HG03521 (cell line): ENCODE measurements at regions not wholly inside any gene's neighbourhood (a gene's known extent, or its start where the extent isn't known, plus 50 kb on each side); places are given as distances from the start of the nearest gene placed in this dataset.

Source experiments
- ATAC-seq: cut with Tn5 transposase; IDR thresholded peaks from one replicate; pipeline ENCODE4 v1.9.1; 2021; ENCODE audit warnings: mild to moderate bottlenecking, moderate library complexity; ENCODE audit not compliant: unreplicated experiment

DNA sequence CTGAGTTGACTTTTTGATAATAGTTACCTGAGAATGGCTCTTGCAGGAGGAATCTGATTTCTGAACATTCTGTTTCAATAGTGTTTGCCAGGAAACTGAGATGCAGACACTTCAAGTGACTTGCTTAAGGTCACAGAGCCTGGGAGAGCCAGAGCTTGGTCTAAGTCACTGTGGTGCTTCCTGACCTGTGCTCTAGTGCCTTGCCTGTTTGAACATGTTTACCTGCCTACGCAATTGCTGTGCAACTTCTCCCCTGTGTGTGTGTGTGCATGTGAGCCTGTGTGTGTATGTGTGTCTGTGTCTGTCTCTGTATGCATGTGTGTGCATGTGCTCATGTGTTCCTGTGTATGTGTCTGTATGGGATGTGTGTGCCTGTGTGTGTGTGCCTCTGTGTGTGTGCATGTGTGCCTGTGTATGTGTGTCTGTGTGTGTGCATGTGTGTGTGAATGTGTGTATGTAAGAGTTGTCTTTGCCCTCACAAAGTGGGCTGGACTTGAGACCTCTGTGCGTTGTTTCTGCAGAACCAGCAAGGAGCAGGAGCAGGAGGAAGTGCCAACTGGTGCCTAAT is 185.8 kb downstream of the GADD45G start:
- no peak for ATAC-seq

DNA sequence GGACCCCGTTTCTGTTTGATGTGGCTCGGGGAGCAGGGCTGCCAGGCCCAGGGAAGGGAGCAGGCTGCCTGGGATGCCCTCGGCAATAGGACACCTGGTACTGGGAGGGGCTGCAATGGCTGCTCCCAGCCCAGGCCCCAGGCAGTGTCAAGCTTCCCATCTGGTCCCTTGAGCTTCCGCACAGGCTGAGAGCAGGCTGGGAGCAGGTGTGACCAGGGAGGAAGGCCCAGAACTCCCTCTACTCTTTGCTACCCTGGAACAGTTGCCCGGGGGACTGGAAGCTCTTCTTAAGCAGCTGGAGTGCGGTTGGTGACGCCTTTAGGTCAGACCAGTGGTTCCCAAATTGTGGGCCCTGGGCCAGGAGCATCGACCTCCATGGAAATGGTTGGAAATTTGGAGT is 186.9 kb downstream of the GADD45G start:
- no peak for ATAC-seq

DNA sequence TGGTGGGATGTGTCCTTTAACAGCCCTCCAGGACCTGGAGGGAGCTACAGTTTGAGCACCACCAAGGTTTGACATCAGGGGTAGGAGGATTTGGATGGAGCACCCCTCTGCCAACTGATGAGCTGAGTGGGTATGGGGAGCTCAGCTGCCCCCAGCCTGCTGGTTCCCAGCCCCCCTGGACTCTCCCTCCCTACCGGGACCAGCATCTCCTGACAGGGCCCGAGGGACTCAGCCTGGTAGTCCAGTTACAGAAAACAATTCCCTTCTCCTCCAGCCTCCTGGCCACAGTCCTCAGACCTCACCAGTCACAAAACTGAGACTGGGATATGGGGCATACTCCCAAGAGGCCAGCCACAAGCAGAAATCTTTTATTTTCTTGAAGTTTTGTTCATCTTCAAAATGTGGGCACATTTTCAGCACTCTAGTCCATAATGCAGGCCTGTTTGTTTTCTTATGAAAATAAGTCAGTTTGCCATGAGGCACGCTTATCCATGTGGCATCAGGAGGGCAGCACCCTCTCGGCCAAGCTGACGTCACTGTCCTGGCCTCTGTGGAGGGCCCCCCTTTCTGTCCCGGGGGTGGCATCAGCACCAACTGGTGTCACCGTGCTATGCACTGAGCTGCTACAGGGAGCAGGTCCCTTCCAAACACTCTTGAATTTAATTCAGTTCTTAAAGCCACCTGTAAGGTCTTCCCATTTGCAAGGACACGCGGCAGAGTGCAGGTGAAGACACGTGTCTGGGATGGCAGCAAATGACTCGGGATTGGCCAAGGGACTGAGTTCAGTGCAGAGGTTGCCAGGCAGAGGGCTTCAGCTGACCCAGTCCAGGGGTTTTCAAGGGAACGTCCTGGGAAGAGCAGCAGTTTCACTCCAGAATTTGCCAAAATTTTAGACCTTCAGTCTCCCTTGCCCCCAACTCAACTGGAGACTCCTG is 187.6 kb downstream of the GADD45G start:
- no peak for ATAC-seq

DNA sequence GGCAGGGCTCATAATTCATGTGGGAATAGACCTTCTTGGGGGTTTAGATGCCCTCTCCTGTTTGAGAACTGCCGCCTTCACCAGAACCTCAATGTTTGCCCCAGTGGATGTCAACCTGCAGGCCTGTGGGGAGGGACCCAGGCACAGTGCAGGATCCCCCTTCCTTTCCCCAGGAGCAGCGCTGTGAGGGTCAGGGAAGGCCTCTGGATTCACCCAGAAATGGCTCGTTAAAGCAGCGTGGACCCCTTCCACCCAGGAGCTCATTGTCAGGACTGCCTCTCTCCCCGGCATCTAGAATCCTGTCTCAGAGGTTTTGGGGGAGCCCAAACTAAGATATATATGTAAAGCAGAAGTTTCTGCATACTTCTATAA is 188.3 kb downstream of the GADD45G start:
- ATAC-seq = no peak

DNA sequence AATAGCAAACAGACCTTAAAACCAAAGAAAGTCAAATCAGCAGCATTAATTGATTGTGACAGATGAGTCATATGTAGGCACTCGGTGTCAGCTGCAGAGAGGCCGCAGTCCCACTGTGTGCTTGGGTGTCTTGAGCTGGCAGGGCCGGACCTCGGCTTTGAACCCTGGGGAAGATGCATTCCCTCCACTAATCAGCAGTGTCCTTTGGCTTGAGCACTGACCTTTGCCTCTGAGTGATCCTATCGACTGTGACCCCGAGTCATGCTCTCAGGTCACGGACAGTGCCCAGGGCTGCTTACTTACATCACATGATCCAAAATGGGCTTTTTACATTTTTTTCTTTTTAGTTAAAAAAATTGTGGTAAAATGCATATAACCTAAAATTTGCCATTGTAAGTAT is 188.7 kb downstream of the GADD45G start:
- no peak for ATAC-seq

DNA sequence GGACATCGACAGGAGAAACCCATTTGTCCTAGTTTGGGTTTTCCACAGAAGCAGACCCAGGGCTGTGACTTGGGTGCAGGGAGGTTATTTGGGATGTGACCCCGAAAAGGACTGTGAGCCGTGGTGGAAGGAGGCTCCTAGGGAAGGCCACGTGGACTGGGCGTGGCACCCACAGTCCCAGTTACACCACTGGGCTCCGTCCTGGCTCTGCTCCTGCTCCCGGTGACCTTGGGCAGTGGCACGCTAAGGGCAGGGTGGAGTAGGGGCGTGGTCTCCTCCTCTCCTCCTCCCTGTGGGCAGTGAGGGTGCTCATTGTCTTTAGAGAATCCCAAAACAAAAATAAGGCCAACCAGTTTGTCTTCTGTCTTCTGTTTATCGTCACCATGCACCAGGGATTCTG is 190.1 kb downstream of the GADD45G start:
- ATAC-seq = no peak

DNA sequence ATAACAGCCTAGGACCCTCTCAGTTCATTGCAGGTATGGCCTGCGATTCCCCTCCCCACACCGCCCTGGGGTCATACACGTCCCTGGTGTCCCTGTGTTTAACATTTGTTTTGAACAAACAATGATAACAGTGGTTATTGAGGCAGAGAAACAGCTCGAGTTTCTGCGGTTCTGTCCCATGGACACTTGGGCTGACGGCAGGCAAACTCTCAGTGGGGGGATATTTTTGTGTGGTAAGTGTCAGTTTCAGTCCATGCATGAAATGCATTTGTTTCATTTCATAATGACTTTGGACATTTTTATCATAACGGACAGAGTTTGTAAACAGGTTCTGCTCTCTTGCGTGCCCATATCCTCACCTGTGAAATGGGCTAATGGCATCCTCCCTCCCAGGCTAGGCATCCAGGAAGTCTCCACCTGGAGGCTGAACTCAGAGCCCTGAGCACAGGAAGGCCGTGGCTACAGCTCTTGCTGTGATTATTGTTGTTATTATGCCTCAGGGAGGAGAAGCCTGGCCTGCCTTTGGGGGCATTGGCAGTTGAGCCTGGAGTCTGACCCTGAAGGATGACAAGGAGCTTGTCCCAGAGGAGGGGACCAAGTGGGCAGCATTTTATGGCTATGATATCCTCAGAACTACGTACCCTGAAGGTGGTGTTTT is 190.9 kb downstream of the GADD45G start:
- no peak for ATAC-seq

DNA sequence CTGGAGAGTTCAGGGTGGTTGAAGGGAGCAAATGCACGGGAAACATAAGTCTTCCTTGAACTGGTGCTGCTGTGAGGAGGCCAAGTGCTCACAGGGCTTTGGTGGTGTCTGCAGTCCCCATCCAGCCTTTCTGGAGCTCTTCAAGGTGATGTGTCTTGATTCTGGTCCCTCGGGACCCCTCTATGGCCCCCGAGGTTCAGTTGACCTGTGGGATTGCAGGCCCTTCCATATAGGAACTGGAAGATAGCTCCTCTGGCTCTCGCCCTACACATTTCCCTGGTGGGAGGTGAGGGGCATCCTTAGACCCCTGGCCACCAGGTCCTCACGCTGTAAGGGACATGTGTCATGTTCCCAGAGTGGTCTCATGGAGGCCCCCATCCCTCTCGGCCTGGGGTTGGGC is 191.8 kb downstream of the GADD45G start:
- no peak for ATAC-seq

DNA sequence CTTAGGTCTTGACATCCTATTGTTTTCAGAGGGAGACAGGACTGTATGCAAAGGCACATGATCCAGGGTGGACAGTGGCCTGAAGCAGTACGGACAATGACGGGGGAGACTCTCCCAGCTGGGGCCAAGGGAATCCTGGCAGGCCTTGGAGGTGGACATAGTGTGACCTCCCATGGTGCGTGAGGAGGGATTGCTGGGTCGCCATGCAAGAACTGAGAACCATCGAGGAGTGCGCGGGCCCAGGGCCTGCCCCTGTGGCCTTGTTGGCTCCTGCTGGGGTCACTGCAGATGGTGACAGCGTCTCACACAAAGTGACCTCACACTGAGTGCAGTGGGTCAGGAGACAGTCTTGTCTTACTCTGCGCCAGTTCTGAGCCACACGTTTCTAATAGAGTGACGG is 192.4 kb downstream of the GADD45G start:
- no peak for ATAC-seq

DNA sequence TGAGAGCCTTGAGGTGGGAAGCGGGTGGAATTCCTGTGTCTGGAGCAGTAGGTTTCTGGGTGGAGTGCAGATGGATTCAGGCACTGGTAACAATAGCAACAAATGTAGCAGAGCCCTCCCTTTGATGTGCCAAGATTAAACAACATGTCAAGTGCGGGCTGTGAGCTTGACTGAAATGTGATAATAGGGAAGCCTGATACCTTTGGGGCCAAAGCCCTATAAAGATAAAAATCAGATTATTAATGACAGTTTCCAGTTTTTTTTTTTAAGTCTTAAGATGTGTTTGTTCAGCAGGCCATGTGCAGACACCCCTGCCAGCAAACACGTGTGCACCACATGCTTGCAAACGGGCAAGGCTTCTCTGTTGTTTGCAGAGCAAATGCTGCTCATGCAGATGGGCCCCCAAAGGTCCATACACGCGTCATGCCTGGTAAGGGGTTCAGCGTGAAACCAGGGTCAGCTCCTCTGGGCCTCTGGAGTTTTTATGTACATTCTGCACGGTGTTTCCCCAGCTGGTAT is 193.2 kb downstream of the GADD45G start:
- ATAC-seq = no peak

DNA sequence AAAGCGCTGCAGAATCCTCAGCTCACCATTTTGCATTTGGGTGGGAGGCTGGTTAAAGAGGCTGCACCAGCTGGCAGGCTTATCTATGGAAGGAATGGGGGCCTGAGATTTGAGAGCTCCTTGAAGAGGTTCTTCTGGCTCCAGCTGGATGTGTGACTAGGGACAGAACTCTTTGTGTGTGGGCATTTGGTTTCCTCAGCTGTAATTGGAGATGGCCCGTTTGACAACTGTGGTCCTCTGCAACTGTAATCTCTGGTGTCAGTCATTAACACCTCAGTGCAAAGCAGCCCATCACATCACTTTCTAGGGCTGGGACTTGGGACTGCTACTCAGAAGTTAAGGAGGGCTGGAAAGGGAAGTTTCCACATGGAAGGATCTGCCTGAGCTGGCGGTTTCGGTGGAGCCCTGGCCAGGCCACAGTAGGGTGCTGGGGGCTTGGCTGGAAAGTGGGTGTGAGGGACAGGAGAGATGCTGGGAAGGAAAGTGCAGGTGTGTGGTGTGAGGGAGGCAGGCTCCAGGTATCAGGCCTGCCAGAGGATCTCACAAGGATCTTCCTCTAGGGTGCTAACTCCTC is 193.8 kb downstream of the GADD45G start:
- ATAC-seq = no peak

DNA sequence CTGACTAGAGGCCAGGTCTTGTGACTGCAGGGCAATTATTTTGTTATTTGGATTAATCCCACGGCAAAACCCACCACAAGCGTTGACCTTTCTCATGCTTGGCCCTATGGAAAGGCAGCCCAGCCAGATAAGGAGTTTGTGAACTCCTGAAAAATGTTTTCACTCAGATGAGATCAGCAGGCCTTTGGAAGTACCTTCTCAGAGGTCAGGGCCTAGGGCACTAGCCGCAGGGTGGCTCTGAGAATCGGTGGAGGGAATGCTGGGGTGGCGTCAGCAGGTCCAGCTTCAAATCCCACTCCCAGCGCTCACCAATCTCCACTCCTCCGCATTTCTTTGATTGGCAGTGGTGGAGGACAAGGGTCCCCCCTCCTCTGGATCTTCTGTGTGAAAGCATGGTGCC is 194.4 kb downstream of the GADD45G start:
- ATAC-seq = no peak

DNA sequence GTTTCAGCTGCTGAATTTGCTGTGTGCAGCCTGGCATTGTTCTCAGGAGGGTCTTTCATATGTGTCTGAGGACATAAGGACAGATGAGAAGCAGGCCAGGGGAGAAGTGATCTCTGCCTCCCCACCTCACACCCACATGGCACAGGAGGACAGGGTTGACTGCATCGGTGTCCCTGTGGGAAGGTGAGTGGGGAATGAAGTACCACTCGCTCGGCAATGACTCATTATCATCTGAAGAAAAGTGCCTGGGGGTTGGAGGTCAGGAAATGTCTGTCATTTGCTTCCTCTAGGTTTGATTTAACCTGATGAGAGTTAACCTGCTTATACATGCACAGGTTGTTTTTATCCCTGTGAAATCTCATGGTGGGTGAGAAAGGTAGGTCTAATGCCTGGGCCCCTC is 195.0 kb downstream of the GADD45G start:
- no peak for ATAC-seq

DNA sequence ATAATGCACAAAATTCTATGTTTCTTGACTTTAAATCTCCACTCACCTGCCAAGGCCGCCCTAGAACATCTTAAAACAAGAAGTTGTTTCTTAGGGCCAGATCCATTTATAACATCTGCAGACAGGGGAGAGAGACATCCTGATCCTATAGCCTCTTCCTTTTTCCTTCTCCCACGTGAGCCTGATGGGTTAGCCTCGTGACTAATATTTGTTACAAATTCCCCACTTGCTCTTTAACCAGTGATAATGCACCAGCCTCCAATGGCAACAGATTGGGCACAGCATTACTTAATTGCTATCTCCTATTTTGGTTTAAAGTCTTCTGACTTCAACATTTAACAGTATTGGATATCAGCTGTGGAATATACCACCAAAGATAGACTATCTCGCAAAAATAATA is 196.5 kb downstream of the GADD45G start:
- no peak for ATAC-seq

DNA sequence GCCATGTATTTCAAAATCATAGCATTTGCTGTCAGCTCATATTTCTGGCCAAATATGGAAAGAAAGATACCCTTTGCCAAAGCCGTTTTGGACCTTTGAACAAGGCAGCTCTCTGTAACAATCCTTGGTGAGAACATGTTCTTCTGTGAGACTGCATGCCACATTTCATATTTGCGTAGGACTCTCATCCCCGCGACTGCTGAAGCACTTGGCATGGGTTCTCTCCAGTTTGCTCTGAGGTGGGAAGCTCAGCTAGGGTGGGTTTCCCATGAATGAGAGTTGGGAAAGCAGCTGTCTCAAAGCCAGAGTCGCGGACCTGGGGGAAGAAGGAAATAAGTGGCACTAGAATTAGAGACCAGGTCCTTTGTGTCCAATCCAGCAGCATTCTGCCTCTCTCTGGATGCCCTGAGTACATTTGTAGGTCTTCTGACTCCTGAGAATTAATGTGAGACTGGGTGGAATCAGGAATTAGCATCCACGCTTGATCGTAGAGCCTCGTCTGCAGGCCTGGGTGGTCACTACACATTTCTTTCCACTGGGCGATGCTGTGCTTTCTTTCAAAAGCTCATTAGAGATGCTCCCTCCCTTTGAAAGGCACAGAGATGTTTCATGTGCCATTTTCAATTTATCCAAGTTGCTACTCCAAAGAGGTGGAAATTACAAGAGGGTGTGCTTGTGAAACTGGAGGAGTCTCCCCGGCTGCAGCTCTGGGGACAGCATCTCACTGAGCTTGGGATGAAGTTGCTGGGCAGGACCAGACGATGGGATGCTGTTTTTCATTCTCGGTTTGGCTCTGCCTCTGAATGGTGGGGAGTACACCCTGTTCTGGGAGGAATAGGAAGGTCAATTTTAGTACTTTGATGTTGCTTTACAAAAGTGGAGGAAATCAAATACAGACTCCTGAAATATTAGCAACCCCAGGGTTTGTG is 197.2 kb downstream of the GADD45G start:
- ATAC-seq = no peak

DNA sequence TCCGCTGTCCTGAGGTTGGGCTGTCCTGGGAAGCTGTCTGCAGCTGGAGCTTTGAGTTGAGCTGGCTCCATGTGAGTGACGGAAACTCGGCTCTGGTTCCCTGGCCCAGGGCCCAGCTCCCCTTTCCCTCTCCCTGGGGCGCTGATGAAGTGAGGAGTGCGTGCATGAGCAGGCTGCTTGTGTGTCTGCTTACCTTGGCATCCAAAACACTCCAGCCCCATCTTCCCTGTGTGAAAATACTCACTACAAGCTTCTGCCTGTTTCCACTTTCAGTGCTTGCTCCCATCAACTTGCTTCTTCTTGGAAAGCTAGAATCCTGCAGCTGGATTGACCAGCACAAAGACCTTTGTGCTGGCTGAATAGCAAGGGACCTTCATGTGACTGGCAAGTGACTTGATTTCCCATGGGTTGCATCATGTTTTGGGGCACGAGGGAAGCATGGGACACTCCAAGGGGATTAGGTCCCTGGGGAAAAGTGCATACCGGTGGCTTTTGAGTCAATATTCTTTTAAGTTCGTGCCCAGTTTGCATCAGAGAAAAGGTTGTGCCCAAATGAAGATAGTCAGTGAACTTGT is 198.1 kb downstream of the GADD45G start:
- ATAC-seq = no peak

DNA sequence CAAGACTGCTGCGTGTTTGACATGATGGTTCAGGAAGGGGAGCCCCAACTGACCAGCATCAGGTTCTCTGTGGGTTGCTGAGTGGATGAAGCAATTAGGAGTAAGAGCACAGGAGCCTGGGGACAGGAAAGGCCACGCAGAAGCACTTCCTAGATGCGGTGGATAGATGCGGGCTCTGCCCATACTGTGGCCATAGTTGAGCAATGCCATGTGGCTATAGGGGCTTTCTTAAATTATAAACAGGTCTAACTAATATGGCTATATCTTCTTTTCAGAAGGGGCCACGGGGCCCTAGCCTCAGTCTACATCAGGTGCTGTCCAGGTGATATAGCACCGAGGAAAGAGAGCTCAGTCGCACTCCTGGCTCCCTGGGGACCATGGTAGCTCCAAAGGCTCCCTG is 198.6 kb downstream of the GADD45G start:
- ATAC-seq = no peak

DNA sequence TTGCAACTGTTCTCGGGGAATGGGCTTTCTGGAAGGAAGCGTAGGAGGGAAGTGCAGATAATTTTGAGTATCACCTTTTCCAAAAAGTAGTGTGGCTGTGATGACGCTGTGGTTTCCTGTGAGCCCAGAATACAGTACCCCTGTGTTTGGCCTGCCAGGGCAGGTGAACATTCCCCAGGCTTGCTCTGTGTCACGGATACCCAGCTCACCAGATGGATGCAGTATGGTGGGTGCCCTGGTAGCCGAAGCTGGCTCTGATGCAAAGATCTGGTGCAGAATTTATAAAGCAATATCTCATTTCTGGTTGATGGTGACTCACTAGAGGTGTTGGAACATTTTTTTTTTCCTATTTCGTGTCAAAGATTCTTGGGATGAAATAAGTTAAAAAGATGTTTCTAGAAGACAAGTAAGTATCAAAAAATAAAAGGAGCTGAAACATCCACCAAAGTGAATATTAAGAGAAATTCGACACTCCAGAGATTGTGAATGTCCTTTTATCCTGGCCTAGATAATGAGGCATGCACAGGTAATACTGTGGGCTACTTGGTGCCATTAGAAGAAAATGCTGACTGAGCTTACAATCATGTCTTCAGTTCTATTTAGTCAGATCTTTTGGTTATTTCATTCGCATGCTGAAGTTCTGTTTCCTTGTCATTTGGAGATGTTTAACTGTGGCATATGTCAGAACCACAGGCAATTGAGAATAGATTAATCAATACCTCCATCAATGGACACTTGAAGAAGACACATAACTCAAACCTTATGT is 200.1 kb downstream of the GADD45G start:
- ATAC-seq = no peak

DNA sequence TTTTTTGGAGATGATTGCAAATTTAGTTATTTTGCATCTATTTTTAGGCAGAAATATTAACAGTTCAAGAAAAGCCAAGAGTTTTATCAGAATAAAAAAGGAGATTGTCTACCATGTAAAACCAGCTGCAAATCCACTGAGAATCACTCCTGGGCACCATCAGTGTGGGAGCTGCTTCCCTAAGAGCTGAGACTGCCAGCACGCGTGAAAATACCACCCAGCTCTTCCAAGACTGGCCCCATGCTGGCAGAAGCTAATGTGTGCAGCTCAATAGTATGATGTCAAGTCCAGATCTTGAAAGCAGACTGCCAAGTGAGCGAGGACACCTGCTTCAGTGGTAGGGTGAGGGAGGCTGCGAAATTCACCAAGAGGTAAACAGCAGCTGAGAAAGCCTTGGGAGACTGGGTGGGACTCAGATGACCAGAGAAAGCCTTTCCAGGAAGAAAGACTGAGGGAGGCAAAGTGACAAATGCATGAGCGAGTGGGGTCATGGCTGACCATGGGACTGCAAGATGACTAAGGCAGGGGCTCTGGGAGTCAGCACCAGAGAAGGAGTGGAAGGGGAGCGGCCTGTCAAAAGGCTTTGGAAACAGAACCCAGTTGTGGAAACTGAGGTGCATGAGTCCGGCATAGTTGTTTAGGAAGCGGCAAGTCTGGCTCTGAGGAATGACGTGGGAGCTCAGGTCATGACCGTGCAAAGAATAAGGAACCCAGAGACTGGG is 200.9 kb downstream of the GADD45G start:
- ATAC-seq = no peak
